D721Med (cell line): ENCODE measurements at regions not wholly inside any gene's neighbourhood (a gene's known extent, or its start where the extent isn't known, plus 50 kb on each side); places are given as distances from the start of the nearest gene placed in this dataset.

Experiments used
- DNase-seq: peaks from one replicate; pipeline ENCODE4 v3.0.0; 2011; ENCODE audit warnings: low spot score; ENCODE audit not compliant: insufficient read length
- FAIRE-seq: peaks from 2 replicates; lab custom pipeline; 2011; peaks lifted over from hg19 to GRCh38; lab: Jason Lieb, UNC
- TF ChIP-seq, protein P1 (sequence below): IDR thresholded peaks from 2 replicates; pipeline ENCODE4 v1.5.1; 2012; ENCODE audit warnings: mild to moderate bottlenecking, control low read depth; ENCODE audit not compliant: insufficient read depth; ENCODE audit errors: missing control alignments

DNA sequence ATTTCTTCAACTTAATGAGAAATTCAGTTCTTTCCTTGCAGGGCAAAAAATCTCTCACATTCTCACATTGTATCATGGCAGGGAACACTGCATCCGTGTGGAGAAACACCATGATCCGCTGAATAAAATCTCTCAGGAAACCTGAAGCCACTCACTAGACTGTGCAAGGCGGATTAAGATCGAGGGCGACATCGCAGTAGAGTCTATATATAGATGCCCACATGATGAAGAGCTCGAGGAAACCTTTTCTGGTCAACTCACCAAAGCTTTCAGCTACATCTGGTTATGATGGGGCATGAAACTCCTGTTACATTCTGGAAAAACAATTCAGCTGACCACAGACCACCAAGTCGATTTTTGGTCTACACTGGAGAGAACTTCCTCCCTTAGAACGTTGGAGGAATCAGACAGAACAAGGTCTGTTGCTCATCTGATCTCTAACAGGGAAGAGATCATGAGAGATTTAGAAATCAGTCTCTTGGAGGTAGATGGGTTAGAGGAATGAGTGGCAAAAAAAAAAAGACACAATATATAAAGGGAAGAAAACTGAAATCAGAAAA, 162.9 kb upstream of the ZNF516 start:
- TF ChIP-seq, protein P1, sequence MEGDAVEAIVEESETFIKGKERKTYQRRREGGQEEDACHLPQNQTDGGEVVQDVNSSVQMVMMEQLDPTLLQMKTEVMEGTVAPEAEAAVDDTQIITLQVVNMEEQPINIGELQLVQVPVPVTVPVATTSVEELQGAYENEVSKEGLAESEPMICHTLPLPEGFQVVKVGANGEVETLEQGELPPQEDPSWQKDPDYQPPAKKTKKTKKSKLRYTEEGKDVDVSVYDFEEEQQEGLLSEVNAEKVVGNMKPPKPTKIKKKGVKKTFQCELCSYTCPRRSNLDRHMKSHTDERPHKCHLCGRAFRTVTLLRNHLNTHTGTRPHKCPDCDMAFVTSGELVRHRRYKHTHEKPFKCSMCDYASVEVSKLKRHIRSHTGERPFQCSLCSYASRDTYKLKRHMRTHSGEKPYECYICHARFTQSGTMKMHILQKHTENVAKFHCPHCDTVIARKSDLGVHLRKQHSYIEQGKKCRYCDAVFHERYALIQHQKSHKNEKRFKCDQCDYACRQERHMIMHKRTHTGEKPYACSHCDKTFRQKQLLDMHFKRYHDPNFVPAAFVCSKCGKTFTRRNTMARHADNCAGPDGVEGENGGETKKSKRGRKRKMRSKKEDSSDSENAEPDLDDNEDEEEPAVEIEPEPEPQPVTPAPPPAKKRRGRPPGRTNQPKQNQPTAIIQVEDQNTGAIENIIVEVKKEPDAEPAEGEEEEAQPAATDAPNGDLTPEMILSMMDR: no peak
- no peak for DNase-seq
- FAIRE-seq: no peak

DNA sequence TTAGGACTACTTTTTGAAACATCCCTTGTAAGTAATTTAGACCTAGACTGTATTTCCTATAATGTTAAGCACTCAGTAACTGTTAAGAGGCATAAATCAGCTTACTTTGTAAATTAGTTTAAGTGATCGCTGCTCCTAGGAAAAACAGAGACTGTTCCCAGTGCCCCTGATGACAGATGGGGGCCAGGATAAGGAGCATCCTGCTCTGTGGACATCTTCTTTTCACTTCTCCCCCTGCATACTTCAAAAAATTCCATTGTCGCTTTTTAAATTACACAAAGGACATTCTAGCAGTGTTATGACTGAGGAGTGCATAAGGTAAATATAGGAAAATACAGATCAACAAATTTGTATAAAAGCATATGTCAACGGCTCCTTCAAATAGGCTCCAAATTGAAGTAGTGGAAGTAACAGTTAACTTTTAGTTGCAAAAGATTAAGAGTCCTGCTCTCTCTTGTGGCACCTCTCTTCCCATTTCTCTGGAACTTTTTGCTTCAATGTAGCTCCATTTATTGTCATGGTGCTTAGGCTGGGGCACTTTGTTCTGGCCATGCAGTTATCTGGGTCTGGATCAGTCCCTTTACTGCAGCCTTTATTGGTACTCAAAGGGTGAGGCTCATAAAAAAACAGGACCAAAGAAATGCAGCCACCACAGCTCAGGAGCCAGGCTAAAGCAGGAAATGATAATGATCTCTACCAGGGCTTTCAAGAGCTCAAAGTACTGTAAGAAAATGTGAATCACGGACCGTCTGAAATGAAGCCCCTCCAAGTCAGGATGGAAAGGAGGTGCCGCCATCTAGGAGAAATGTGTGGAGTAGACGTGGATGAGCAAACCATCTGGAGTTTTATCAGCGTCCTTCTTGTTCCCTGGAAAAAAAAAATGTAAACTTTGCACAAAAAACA, 162.1 kb upstream of the ZNF516 start:
- TF ChIP-seq, protein P1: no peak
- FAIRE-seq (peak; percentile 100), DNase-seq (no peak)

DNA sequence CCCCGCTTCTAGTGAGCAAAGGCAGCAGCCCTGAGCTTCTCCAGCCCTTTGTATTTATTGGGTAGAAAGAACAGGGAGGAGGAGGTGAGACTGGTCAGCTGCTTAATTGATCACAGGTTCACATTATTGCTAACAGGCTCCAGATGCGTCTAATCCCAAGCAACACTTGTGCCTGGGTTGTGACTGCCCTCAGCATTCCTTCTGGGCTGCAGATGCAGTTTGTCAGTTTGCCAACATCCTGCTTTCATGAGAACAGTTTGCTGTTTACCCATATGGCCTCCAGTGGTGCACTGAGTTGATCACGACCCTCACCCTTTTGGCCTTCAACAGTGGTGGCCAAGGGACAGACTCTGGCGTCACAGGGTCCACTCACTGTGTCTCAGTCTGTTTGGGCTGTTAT, 159.5 kb upstream of the ZNF516 start:
- FAIRE-seq (no peak), DNase-seq (no peak)
- TF ChIP-seq, protein P1: no peak

DNA sequence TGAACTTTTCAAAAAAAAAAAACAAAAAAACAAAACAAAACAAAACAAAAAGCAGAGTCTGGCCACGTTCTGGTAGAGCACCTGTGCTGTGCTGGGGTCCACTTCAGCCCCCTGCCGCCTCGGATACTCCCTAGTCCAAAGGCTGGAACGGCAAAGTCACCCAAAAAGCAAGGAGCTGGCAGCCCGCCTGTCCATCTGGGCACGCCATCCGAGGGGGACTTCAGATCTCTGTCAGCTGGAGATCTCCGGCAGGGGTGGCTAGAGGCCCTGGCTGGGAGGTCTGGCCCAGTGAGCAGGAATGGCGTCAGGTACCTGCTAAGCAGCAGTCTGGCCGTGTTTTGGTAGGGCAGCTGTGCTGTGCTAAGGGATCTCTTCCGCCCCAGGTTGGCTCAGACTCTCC, 152.3 kb upstream of the ZNF516 start:
- no peak for FAIRE-seq

DNA sequence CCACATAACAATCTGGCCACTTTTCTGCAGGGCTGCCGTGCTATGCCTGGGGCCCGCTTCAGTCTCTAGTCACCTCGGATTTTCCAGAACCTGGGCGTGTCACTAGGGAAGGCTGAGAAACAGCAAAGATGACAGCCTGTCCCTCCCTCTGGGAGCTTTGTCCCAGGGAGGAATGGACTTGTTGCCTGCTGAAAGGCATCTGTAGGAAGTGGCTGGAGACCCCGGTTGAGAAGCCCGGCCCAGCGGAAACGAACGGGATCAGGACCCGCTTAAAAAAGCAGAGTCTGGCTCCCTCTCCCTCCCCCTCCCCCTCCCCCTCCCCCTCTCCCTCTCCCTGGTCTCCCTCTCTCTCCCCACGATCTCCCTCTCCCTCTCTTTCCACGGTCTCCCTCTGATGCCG, 149.5 kb upstream of the ZNF516 start:
- TF ChIP-seq, protein P1: no peak
- FAIRE-seq (no peak), DNase-seq (no peak)

More for the DNA sequence above, 152.3 kb upstream of the ZNF516 start:
- no peak for DNase-seq
- TF ChIP-seq, protein P1: no peak

DNA sequence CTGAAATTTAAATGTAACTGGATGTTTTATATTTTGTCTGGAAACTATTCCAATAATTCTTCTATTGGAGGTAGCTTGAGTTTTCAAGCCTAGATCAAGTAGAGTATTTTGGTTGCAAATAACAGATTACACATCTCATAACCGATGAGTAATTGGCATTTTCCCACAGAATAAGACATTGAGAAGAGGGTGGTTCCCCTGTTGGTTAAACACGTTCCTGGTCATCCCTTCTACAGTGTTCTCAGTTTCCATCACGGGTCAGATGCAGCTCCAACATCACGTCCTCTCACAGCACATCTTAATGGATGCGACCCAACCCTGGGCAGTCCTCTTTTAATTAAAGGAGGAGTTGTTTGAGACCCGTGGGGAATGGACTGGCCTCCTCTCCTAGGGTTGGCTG, 149.0 kb upstream of the ZNF516 start:
- peak; percentile 84 for FAIRE-seq
- TF ChIP-seq, protein P1: no peak
- no peak for DNase-seq

DNA sequence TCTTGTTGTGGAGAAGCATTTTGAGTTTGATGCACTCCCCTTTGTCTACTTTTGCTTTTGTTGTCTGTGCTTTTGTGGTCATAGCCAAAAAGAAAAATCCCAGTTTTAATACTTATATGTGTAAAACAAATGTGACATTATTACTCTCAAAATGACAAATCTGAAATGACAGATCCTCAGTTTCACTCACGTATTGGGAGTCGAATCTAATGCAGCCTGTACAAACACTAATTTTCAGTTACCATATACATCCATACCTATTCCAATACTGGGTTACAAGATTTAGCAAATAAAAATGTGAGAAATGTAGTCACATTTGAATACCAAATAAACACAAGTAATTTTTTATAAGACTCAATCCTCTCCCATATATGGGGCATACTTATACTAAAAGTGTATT, 148.2 kb upstream of the ZNF516 start:
- TF ChIP-seq, protein P1: no peak
- DNase-seq (no peak), FAIRE-seq (peak; percentile 98)
